ENCODE measurements at regions not wholly inside any gene's neighbourhood (a gene's known extent, or its start where the extent isn't known, plus 50 kb on each side); places are given as distances from the start of the nearest gene placed in this dataset.

DNA sequence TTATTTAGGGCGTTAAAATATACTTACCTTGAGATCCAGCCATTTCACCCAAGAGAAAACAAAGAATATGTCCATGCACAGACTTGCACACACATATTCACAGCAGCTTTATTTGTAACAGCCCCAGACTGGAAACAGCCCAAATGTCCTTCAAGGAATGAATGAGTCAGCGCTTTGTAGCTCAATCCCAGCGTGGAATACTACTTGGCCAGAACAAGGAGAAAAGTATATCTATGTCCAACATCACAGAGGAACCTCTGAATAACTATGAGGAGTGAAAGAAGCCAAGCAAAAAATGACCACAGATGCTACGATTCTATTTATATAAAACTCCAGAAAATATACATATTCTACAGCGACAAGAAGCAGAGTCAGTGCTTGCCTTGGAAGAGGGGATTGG lies 158.3 kb downstream of the ENGASE start:
- DNase-seq (ENCODE audit: low read depth in 1 of 2, low spot score in 1 of 2) = no peak

DNA sequence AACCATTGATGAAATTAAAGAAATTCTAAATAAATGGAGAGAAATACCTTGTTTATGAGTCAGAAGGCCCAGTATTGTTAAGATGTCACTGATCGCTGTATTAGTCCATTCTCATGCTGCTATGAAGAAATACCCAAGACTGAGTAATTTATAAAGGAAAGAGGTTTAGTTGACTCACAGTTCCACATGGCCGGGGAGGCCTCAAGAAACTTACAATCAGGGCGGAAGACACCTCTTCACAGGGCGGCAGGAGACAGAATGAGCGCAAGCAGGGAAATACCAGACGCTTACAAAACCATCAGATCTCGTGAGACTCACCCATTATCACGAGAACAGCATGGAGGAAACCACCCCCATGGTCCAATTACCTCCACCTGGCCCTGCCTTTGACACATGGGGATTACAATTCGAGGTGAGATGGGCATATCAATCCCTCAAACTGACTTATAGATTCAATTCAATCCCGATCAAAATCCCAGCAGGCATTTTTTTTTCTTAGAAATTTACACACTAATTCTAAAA lies 157.2 kb downstream of the ENGASE start:
- DNase-seq (ENCODE audit: low read depth in 1 of 2, low spot score in 1 of 2) = no peak

DNA sequence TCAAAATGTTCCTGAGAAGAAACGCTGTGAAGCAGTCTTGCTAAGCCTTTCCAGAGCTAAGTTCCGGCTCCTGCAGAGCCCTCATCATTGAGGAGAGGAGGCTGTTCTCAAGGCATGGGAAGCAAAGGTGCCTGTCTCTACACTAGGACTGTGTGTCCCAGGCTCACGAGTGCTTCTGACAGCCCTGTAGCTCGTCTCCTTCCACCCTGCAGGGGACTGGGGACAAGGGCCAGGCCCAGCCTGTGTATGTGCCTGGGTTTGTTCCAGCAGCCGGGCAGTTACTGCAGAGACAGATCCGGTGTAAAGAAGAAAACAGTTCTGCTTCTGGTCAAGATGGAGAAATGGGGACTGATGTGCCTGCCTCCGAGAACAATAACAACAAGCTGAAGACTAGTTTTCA lies 156.0 kb downstream of the ENGASE start:
- no peak for DNase-seq (ENCODE audit: low read depth in 1 of 2, low spot score in 1 of 2)

DNA sequence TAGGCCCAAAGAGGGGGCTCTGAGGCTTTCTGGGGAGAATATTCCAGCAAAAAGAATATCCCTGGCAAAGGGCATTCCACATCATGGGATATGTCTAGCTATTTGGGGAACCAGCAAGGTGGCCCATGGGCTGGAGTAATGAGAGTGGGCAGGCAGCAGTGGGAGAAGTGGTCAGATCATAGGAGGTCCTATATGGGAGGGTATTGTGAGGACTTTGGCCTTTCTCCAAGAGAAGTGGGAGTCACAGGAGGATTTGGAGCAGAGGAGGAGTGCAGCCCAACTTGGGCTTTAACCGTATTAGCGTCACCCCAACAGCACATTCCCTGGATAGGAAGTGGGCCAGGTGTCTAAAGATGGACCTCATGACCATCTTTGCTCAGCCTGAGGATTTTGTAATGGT lies 151.4 kb downstream of the ENGASE start:
- DNase-seq (ENCODE audit: low read depth in 1 of 2, low spot score in 1 of 2) = no peak

DNA sequence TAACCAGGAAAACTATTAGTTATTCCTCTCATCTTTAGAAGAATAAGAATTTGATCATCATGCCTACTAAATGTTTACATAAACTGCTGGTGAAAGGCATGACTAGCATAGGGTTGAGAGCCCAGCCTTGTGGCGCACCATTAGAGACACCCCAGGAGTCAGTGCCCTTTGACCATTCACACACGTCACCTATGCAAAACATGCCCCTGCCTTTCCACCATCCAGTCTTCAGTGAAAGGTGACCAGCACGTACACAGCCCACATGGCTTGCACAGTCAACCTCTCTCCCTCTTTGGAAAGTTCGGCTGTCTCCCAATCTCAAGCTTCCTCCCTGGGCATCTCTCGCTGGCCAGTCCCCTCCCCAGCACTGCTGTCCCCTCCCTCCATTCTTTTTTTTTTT lies 150.3 kb downstream of the ENGASE start:
- DNase-seq (ENCODE audit: low read depth in 1 of 2, low spot score in 1 of 2) = no peak

DNA sequence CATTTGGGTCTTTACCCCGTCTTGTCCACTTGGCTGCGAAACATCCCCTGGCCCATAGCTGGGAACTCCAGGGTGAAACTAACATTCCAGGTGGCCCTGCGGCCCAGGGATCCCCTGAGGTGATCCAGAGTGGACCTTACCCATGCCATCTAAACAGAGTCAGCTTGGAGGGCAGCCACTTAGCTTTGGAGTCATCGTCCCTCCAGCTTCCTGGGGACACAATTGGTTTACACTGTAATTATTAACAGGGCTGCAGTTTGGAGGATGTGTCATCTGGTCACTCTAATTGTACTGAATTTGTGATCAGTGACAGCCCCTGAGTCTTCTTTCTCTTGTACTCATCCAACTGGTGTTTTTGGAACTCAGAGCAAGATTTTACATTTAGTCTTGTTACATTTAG lies 149.9 kb downstream of the ENGASE start:
- DNase-seq (ENCODE audit: low read depth in 1 of 2, low spot score in 1 of 2) = no peak

DNA sequence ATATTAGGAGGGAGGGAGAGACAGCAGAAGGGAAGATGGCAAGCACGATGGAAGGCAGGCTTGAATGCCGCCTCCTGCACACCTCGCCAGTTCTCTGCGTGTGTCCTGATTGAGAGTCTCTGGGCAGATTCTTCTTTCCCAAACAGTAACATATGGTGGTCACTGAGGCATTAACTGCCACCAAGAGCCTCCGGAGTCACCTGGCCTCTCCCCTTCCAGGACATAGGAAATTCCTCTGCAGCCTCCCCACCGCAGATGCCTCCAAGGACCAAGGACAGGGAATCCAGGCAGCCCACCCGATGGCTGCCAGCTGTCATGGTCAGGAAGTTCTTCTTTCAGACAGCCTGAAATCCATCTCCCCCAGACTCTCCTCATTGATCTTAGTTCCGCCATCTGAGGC lies 149.3 kb downstream of the ENGASE start:
- no peak for DNase-seq (ENCODE audit: low read depth in 1 of 2, low spot score in 1 of 2)

DNA sequence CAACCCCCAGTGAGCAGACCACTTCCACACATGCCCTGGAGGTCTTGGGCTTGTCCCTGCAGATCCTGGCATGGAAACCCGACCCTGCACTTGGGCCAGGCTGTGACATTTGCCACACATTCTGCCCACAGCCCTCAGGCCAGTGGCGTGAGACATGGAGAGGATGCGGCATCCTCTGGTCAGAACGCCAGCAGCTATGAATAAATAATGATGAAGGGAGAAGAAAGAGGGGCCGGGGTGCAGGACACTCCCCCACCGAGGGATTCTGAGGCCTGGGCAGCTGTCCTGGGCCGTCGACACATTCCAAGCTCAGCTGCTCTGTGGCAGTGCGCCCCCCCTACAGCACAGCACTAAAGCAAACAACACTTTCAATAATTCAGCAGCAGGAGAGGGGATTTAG lies 148.8 kb downstream of the ENGASE start:
- no peak for DNase-seq (ENCODE audit: low read depth in 1 of 2, low spot score in 1 of 2)

DNA sequence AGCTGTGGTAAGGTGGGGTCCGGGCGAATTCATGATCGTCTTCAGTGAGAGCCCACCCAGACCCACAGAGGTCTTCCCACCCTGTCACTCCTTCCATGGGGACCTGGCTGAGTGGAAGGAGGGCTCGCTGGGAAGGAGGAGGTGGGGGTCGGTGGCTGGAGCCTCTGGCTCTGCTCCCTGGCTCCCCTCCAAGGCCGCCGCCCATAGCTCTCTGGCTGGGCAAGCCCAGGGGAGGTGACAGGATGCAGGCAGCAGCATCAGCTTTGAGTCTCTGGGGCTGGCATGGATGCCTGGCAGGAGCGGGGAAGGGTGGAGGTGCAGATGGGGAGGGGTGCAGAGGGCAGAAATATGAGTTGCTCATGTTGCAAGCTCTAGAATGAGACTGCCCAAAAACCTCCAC lies 147.0 kb downstream of the ENGASE start:
- no peak for DNase-seq (ENCODE audit: low read depth in 1 of 2, low spot score in 1 of 2)

DNA sequence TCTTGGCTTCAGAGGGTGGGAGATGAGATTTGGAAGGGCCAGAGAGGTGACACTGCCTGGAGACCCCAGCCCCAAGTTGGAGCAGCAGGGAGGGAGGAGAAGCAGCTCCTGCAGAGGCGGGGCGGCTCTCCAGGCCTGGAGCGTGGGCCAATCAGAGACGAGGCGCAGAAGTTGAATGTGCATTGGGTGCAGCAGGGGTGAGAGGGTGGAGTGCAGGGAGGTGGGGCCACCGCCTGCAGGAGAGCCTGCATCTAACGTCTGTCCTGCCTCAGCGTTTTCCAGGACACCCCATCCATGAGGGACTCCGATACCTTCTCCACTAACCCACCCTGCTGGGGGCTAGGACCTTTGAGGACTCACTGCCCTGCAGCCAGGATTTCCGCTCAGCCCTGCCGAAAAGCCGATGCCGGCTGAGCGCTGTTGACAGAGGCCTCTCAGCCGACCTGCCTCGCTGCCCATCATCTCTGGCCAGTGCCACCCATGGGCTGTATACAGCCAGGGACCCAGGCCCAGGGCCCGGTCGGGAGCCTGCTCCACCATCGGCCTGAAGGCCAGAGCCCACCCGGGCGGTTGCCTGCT lies 146.2 kb downstream of the ENGASE start:
- no peak for DNase-seq (ENCODE audit: low read depth in 1 of 2, low spot score in 1 of 2)

DNA sequence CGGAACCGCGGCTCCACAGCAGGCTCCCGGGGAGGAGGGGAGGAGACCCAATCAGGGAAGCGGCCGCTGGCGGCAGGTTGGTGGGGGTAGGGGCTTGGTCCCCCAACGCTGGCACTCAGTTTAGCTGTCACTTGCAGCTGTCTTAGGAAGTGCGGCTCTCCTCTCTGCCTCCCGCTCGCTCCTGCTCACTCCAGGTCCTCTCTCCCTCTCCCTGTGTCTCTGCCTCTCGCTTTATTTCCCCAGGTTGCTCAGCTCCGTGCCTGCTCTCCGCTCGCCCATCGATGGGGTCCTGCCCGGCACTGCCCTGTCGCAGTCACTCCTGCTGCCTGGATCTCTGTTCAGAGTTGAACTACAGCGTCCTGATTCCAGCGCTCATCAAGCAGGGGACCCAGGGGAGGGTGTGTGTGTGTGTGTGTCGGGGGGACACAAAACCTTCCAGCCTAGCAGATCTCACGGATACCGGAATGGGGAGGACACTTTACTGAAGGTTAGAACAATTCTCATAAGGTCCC lies 145.6 kb downstream of the ENGASE start:
- no peak for DNase-seq (ENCODE audit: low read depth in 1 of 2, low spot score in 1 of 2)

DNA sequence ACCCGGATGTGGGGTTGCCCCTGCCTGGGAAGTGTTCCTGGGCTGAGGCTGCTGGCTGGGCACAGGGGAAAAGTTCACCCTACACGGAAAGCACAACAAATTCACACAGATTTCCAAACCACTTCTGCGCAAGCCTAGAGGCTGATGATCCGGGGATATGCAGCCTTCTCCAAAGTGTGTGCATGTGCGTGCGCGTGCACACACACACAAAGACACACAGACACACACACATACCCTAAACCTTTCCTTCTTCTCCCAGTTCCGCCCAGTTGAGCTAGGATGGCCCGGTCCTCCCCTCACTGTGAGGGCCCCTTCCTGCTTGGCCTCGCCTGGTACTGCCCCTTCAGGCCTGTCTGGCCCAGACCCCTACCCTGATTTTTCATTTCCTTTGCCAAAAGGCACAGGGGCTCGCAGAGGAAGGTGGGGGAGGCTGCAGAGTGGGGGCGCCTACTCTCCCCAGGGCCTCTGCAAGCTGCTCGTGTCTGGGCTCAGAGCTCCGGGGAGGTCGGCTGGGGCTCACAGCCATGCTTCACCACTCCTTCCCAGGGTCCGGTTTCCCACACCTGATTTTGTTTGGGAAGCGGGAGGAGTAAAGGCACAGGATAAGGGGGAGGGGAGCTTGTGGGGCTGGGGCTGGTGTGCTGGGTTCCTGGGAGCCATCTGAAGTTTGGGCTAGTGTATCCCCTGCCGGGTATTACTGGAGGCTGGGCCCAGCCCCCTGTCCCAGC lies 144.7 kb downstream of the ENGASE start:
- DNase-seq (ENCODE audit: low read depth in 1 of 2, low spot score in 1 of 2) = no peak

DNA sequence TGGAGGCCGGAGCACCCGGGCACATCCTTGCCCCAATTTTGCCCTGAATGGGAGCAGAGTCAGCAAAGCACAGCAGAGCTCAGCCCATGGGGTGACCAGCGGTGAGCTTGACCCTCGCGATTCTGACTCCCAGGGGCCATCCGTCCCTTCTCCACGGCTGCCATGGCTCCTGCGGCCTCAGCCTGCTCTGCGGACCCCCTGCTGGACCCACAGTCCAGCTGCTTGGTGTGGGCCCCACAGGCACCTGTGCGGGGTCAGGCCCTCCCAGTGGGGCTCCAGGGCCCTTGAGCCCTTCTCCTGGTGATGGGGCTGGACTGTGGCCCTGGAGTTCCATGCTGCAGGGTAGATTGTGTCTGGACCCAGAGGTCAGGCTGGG lies 144.2 kb downstream of the ENGASE start:
- DNase-seq (ENCODE audit: low read depth in 1 of 2, low spot score in 1 of 2) = no peak

DNA sequence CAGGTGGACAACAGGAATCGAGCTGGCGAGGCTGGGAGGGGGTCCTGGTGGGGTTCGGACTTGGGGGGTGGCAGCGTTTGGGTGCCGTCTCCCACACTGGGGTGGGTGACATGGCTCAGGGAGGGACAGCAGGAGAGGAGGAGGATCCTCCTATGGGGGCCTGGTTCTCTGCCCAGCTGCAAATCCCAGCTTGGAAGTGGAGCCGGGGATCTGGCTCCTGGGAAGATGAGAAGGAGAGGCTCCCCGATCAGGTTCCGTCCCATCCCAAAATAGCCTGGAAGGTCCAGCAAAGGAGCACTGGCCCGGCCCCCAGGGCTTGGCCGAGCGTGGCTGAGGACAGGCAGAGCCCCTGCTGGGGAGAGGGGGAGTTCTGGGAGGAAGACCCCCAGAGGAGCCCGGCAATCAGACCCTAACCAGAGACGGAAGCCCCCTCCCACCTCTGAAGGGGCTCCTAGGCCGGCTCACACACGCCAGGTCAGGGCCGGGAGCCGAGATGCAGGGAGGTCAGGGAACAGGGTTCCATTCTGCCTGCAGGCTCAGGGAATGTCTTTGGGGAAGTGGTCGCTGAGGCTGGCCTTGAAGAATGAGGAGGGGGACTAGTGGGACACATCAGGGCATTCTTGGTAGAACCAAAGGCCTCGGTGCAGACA lies 143.7 kb downstream of the ENGASE start:
- DNase-seq (ENCODE audit: low read depth in 1 of 2, low spot score in 1 of 2) = no peak

DNA sequence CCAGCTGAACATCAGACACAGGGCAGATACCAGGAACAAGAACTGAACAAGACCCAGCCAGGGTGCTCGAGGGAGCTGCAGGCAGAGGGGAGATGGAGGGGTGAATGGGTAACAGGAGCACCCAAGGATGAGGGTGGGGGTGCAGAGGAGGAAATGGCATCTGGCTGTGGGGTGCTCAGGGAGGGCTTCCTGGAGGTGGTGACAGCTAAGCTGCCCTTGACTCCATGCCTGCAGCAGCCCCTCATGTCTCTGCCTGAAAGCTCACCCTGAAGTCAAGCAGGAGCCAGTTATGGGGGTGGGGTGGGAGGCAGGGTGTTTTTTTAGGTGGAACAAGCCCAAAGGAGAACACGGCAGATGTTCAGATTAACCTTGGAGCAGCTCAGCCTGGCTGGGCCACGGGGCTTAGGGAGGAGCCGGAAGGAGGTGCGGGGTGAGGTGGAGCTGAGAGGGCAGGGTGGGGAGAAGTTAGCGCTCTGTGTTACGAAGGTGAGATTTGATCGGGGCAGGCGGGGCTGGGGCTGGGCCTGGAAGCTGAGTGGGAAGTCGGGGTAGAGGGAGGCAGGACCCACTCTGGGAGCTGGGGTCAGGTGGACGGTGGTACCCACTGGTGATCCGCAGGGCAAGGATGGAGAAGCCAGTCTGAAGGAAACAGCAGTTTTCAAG lies 143.0 kb downstream of the ENGASE start:
- no peak for DNase-seq (ENCODE audit: low read depth in 1 of 2, low spot score in 1 of 2)

DNA sequence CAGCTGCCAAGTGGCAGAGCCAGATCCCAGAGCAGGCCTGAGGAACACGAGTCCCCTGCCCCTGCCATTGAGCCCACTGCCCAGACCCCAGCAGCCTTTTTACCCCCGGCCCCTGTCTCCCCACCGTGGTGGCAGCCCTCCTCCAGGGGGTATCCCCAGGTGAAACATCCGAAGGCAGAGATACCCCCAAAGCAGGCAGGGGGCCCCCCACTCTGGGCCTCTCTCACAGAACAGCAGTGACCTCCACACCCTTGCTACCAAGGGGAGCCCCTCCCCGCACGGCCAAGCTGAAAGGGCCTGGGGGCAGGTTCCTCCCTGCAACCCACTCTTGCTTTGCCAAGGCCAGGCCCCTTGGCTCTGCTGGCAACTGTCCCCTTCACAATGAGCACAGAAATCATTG lies 142.2 kb downstream of the ENGASE start:
- DNase-seq (ENCODE audit: low read depth in 1 of 2, low spot score in 1 of 2) = no peak

DNA sequence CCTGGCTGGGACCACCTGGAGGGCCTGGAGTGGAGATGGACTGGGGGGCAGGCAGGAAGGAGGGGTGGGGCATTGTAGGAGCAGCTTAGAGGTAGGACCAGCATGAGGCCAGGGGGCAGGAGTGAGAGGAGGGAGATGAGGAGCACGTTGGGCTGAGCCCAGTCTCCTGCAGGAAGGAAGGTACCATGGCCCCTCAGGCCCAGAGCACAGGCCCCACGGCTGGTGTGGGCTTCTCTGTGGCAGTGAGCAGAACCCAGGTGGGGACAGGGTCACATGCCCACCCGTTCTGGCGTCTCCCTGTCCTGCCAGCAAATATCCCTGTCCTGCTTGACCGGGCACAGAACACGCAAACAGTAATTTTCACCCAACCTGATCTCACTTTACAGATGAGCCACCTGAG lies 141.8 kb downstream of the ENGASE start:
- no peak for DNase-seq (ENCODE audit: low read depth in 1 of 2, low spot score in 1 of 2)

DNA sequence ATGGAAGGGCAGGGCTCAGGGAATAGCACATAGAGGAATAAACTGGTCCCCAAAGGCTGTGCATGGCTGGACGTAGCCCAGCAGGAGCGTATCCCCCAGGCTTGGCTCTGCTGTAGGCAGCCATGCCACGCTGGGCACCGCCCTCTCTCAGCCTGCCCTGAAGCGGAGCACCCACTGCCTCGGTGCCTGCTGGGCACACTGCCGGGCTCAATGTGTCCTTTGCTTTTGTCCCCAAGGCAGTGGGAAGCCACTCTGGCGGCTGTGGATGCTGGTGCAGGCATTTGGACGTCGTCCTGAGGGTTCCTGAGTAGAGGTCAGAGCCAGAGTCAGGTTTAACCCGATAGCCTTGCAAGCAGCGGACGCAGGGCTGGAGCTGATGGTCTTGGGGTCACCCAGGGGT lies 141.0 kb downstream of the ENGASE start:
- no peak for DNase-seq (ENCODE audit: low read depth in 1 of 2, low spot score in 1 of 2)

DNA sequence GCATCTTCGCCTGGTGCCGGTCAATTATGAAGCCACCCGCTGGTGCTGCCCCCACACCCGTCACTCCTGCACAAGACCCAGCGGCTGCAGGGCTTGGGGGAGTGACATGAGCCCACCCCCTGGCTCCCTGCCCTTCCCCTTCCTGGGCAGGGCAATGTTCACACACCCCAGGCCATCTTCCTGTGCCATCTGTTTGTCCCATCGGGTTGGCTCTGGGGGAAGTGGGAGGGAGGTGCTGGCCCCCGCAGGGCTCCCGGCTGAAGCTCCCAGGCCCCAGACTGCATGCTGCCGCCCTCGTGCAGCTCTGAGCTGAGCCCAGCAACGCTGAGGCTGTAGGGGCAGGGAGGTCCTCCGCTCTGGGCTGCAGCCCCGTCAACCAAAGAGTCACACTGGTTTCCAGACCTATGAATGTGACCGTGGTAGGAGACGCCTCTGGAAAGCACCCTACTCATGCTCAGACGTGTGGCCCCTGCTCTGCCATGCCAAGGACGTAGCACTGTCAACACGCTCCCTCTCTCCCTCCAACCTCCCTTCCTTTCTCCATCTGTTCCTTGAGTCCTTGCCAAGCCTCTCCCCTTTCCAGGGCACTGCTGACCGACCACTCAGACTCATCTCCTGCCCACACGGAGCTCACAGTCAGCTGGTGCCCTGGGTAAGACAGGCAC lies 140.4 kb downstream of the ENGASE start:
- DNase-seq (ENCODE audit: low read depth in 1 of 2, low spot score in 1 of 2) = no peak

DNA sequence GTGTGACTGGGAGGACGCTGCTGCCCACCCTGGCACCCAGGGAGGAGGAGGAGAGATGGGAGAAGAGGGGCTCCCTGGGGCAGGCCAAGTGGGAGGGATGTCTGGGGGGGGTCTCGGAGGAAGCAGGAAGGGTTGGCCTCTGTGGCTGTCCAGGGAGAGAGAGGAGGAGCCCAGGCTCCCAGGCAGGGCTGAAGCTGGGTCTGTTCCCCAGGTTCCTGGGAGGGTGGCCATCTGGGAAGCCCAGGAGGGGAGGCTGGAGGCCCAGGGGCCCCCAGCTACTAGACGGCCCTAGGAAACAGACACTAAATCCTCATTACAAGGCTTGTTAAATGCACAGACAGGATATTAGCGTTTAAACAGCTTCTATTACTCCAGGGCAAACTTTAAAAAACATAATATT lies 139.8 kb downstream of the ENGASE start:
- DNase-seq (ENCODE audit: low read depth in 1 of 2, low spot score in 1 of 2) = no peak

DNA sequence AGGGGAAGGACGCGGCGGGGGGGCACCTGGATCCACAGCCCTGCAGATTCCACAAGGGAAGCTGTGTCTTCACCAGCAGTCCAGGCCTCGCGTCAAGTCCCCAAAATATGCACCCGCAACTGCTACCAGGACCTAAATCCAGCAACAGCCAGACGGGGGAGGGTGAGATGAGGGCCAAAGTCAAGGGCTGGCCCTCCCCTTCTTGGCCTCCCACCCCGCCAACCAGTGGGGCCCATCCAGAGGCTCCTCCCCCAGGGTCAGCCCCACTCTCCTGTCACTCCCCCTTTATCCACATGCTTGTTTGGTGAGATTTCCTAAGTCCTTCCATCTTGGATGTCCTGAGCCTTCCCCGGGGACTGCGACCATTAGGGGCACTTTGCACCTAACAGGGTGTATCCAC lies 138.7 kb downstream of the ENGASE start:
- no peak for DNase-seq (ENCODE audit: low read depth in 1 of 2, low spot score in 1 of 2)
